HG02763 (cell line): ENCODE measurements at regions not wholly inside any gene's neighbourhood (a gene's known extent, or its start where the extent isn't known, plus 50 kb on each side); places are given as distances from the start of the nearest gene placed in this dataset.

Experiments
- ATAC-seq: cut with Tn5 transposase; IDR thresholded peaks from one replicate; pipeline ENCODE4 v1.9.1; 2021; ENCODE audit warnings: mild to moderate bottlenecking, moderate library complexity; ENCODE audit not compliant: unreplicated experiment

- ATAC-seq, result no peak
Observed at GRCh38 chr14:25103820-25104219, 53.9 kb upstream of the STXBP6 start.

- ATAC-seq, result no peak
Observed at GRCh38 chr14:25103271-25103670, 53.3 kb upstream of the STXBP6 start.

GRCh38 chr14:25102788-25103187 lies 52.8 kb upstream of the STXBP6 start:
- ATAC-seq, result no peak

- ATAC-seq, result no peak
Observed at GRCh38 chr14:25101276-25101675, 51.3 kb upstream of the STXBP6 start.
